NB4 (cell line): ENCODE measurements at regions not wholly inside any gene's neighbourhood (a gene's known extent, or its start where the extent isn't known, plus 50 kb on each side); places are given as distances from the start of the nearest gene placed in this dataset.

Experiments
- CTCF ChIP-seq: IDR thresholded peaks from one replicate; pipeline ENCODE4 v1.5.1; 2012; ENCODE audit warnings: low read depth, low read length
- POLR2A ChIP-seq: IDR thresholded peaks from 2 replicates; pipeline ENCODE4 v1.6.1; 2011; ENCODE audit warnings: mild to moderate bottlenecking; ENCODE audit not compliant: insufficient read length; ENCODE audit errors: extremely low read depth

DNA sequence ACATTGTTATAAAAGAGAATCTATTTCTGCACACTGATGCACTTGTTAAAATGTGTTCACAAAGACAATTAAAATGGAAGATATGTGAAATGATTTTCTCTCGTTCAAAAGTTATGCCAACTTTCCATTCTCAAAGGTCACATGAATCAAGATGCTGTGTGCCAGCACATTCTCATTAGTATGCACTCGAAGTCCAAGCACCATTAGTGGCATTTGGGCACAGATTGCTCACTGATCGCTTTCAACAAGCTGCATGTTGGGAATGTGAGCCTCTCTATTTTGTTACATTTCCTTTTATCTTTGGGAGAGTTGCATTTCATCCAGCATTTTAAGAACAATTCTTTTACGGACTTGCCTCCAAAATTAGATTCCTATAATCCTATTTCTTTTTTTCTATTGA is 398.9 kb downstream of the FBXO15 start:
- TF ChIP-seq POLR2A, result no peak
- no peak for TF ChIP-seq CTCF
